KMS-11 (cell line): ENCODE measurements at regions not wholly inside any gene's neighbourhood (a gene's known extent, or its start where the extent isn't known, plus 50 kb on each side); places are given as distances from the start of the nearest gene placed in this dataset.

Source experiments
- H2AFZ ChIP-seq: fragments of 200-600 bp; sonication (generic); 2 replicates; pipeline ENCODE4 v1.6.1; 2016; ENCODE audit warnings: antibody characterized with exemption, mixed run types, low read depth
- H3K27ac ChIP-seq: fragments of 200-600 bp; sonication (generic); 2 replicates; pipeline ENCODE4 v1.6.1; 2016; ENCODE audit warnings: mild to moderate bottlenecking, mixed run types
- H3K27me3 ChIP-seq: fragments of 200-600 bp; sonication (generic); 2 replicates; pipeline ENCODE4 v1.6.1; 2017; ENCODE audit warnings: mild to moderate bottlenecking, low read depth, mixed run types, moderate library complexity; ENCODE audit not compliant: insufficient read depth
- H3K36me3 ChIP-seq: fragments of 200-600 bp; sonication (generic); 2 replicates; pipeline ENCODE4 v1.6.1; 2017; ENCODE audit warnings: mild to moderate bottlenecking, mixed run types; ENCODE audit not compliant: insufficient read depth
- H3K4me1 ChIP-seq: fragments of 200-600 bp; sonication (generic); 2 replicates; pipeline ENCODE4 v1.6.1; 2016; ENCODE audit warnings: mild to moderate bottlenecking, low read depth, mixed run types; ENCODE audit not compliant: poor library complexity, severe bottlenecking
- H3K4me2 ChIP-seq: fragments of 200-600 bp; sonication (generic); 2 replicates; pipeline ENCODE4 v1.7.0; 2016; ENCODE audit warnings: mild to moderate bottlenecking, mixed run types
- H3K4me3 ChIP-seq: fragments of 200-600 bp; sonication (generic); IDR thresholded peaks from 2 replicates; pipeline ENCODE4 v1.6.1; 2017; ENCODE audit warnings: low read depth, low read length, mixed read lengths; ENCODE audit not compliant: insufficient read depth
- H3K79me2 ChIP-seq: fragments of 200-600 bp; sonication (generic); 2 replicates; pipeline ENCODE4 v1.6.1; 2016; ENCODE audit warnings: low read depth, mixed run types; ENCODE audit not compliant: insufficient read depth
- H3K9ac ChIP-seq: fragments of 200-600 bp; sonication (generic); 2 replicates; pipeline ENCODE4 v1.6.1; 2016; ENCODE audit warnings: mild to moderate bottlenecking, mixed run types
- H4K20me1 ChIP-seq: fragments of 200-600 bp; sonication (generic); 2 replicates; pipeline ENCODE4 v1.6.1; 2016; ENCODE audit warnings: mild to moderate bottlenecking, mixed run types; ENCODE audit not compliant: insufficient read depth
- TF ChIP-seq, protein P1 (sequence below): fragments of 200-600 bp; sonication (generic); conservative IDR thresholded peaks from 2 replicates; pipeline ENCODE4 v1.6.1; 2017; ENCODE audit warnings: low read depth, mild to moderate bottlenecking, antibody characterized with exemption, low read length, moderate library complexity, mixed read lengths

DNA sequence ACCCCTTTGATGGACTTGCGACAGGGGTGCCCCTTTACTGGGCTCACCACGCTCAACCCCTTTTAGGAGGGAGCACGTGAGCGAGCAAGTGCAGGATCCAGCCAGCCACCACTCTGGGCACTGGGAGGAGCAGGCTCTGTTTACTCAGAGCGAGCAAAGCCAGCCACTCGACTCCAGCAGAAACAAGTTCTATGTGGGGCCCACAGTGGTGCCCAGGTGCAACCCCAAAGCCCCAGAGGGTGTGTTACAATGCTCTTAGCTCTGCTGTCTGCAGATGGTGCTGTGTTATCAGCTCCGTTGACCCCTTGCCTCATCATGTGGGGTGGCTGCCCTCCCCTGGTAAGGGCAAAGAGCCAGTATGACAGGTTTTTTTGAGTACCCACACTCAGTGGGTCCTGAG lies 120.3 kb upstream of the SUCLG2 start:
- Histone ChIP-seq H3K4me2 (no peak overlapping the region), H3K36me3 (no peaks in the 10 kb centered on the region), H3K79me2 (no peaks in the 10 kb centered on the region), H3K27me3 (no peaks in the 10 kb centered on the region), H3K9ac (no peak overlapping the region), H3K27ac (no peak overlapping the region), H3K4me3 (no peak overlapping the region), H2AFZ (no peak overlapping the region), H3K4me1 (no peaks in the 10 kb centered on the region), H4K20me1 (no peaks in the 10 kb centered on the region)
- TF ChIP-seq, protein P1, sequence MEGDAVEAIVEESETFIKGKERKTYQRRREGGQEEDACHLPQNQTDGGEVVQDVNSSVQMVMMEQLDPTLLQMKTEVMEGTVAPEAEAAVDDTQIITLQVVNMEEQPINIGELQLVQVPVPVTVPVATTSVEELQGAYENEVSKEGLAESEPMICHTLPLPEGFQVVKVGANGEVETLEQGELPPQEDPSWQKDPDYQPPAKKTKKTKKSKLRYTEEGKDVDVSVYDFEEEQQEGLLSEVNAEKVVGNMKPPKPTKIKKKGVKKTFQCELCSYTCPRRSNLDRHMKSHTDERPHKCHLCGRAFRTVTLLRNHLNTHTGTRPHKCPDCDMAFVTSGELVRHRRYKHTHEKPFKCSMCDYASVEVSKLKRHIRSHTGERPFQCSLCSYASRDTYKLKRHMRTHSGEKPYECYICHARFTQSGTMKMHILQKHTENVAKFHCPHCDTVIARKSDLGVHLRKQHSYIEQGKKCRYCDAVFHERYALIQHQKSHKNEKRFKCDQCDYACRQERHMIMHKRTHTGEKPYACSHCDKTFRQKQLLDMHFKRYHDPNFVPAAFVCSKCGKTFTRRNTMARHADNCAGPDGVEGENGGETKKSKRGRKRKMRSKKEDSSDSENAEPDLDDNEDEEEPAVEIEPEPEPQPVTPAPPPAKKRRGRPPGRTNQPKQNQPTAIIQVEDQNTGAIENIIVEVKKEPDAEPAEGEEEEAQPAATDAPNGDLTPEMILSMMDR: no peak

DNA sequence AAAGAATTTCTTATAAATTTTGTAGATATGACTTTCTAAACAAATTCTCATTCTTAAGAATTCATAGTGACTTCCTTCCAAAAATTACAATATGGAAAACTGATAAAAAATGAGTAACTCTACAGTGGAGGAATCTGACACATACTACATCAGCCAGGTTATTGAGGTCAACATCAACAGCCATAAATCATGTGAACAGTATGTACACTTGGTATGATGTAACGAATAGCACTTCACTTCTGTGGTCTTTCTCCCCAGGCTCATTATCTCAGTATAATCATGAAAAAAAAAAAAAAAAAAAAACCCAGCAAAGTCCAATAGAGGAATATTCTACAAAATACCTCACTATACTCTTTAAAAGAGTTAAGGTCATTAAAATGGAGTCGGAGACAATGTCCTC lies 111.2 kb upstream of the SUCLG2 start:
- Histone ChIP-seq H3K79me2 (no peaks in the 10 kb centered on the region), H3K36me3 (no peaks in the 10 kb centered on the region), H3K4me1 (no peaks in the 10 kb centered on the region), H3K27me3 (no peaks in the 10 kb centered on the region), H3K9ac (no peak overlapping the region), H4K20me1 (no peaks in the 10 kb centered on the region), H2AFZ (no peak overlapping the region), H3K27ac (no peak overlapping the region), H3K4me3 (no peak overlapping the region), H3K4me2 (no peak overlapping the region)
- TF ChIP-seq, protein P1: no peak

DNA sequence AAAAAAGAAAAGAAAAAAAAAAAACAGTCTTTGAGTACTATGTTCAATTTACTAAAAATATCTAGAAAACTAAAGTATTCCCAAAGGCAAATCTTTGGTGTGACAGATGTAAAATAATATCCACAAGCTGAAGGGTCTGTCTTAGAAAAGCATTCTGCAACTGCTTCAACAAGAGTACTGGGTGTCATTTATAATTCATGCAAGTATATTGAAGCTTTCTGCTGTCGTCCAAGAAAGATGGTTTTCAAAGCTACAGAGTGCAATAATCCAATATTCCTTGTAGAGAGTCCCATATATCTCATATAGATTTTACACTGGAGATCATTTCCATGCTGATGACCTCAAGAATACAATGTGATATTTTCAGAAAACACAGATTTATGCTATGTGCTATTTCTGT lies 90.9 kb upstream of the SUCLG2 start:
- TF ChIP-seq, protein P1: no peak
- Histone ChIP-seq H3K9ac (no peak overlapping the region), H3K4me2 (no peak overlapping the region), H3K79me2 (no peaks in the 10 kb centered on the region), H3K4me3 (no peak overlapping the region), H3K36me3 (no peaks in the 10 kb centered on the region), H3K4me1 (no peaks in the 10 kb centered on the region), H4K20me1 (no peaks in the 10 kb centered on the region), H3K27me3 (no peaks in the 10 kb centered on the region), H2AFZ (no peak overlapping the region), H3K27ac (no peak overlapping the region)

DNA sequence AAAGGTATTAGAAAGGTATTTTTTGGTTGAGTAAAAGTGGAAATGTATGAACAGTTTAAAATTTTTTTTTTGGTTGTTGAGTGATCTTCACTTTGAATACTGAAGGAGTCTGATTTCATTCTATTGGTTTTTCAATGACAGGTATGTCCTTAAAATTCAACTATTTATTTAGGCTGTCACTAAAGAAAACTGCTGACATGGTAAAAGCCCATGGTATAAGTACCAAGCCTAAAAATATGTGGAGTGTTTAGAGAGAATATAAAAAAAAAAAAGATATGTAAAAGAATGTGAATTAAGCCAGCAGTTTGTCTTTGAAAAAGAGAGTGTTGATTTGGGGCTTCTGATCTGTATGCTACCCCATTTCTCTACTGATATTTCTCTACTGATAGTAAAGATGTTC lies 90.3 kb upstream of the SUCLG2 start:
- Histone ChIP-seq H3K4me2 (no peak overlapping the region), H2AFZ (no peak overlapping the region), H3K4me3 (no peak overlapping the region), H3K79me2 (no peaks in the 10 kb centered on the region), H3K27me3 (no peaks in the 10 kb centered on the region), H3K9ac (no peak overlapping the region), H3K4me1 (no peaks in the 10 kb centered on the region), H3K36me3 (no peaks in the 10 kb centered on the region), H4K20me1 (no peaks in the 10 kb centered on the region), H3K27ac (no peak overlapping the region)
- TF ChIP-seq, protein P1: no peak

DNA sequence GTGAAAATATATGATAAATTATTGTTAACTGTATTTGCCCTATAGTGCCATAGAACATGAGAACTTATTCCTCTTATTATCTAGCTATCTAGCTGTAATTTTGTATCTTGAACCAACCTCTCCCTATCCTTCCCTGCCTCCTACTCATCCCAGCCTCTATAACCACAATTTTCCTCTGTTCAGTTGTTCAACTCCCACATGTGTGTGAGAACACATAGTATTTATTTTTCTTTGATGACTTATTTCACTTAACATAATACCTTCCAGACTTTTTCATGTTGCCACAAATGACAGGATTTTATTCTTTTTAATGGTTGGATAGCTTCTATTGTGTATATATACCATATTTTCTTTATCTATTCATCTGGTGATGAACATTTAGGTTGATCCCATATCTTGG lies 85.4 kb upstream of the SUCLG2 start:
- H3K36me3 ChIP-seq: no peaks in the 10 kb centered on the region
- no peak overlapping the region for H3K9ac ChIP-seq
- H3K4me3 ChIP-seq: no peak overlapping the region
- H2AFZ ChIP-seq: no peak overlapping the region
- no peaks in the 10 kb centered on the region for H3K27me3 ChIP-seq
- H3K4me2 ChIP-seq: no peak overlapping the region
- H3K4me1 ChIP-seq: no peaks in the 10 kb centered on the region
- TF ChIP-seq, protein P1: no peak
- H4K20me1 ChIP-seq: no peaks in the 10 kb centered on the region
- H3K79me2 ChIP-seq: no peaks in the 10 kb centered on the region
- H3K27ac ChIP-seq: no peak overlapping the region
